ENCODE measurements at regions not wholly inside any gene's neighbourhood (a gene's known extent, or its start where the extent isn't known, plus 50 kb on each side); places are given as distances from the start of the nearest gene placed in this dataset.

GRCh38 chr11:95338430-95338991 lies 107.5 kb upstream of the SESN3 start:
- Mint-ChIP-seq H3K4me3 (no peak overlapping the region), H3K9me3 (ENCODE audit: insufficient read depth) (no peaks in the 10 kb centered on the region), H3K27me3 (no peaks in the 10 kb centered on the region), H3K4me1 (peaks cover 5% of the 10 kb centered on the region), H3K27ac (no peak overlapping the region)
- CTCF ChIA-PET: interaction anchor here (1.0 to 3.3 kb wide), 2 partner anchors 42 to 366 kb away, joined by 8 to 14 read pairs; no protein-coding TSS in a partner anchor
- H3K4me3 ChIP-seq (ENCODE audit: control extremely low read depth in 1 of 5, extremely low read depth in 1 of 5, insufficient read depth in 1 of 5, low read depth in 2 of 5, low read length in 4 of 5): no peak overlapping the region
- H3K79me2 ChIP-seq (ENCODE audit: control insufficient read depth, insufficient read depth, low read length): no peaks in the 10 kb centered on the region
- H3K27ac ChIP-seq (ENCODE audit: low read length in 2 of 2): peak overlapping the region in 1 of 2 donors; percentile 83
- intact Hi-C loops (cut with micrococcal nuclease): loop anchor here (5.0 kb wide), 2 partner anchors 186 to 369 kb away; no protein-coding TSS in a partner anchor
- H3K4me2 ChIP-seq (replicated peaks; ENCODE audit: low read depth, low read length, poor library complexity, severe bottlenecking): no peak overlapping the region
- no peak for ATAC-seq (ENCODE audit: low read depth)
- DNase-seq: no peak
- no peaks in the 10 kb centered on the region for H4K20me1 ChIP-seq (ENCODE audit: control insufficient read depth, insufficient read depth, low read length, poor library complexity, severe bottlenecking)
- H3K9me3 ChIP-seq (ENCODE audit: control extremely low read depth in 1 of 3, control insufficient read depth in 2 of 3, insufficient read depth in 1 of 3, low read length in 2 of 3): no peaks in the 10 kb centered on the region
- H3K4me1 ChIP-seq (ENCODE audit: control insufficient read depth in 2 of 2, insufficient read depth in 2 of 2, low read length in 2 of 2): peaks cover 21 to 32% of the 10 kb centered on the region in 2 donors
- H3K36me3 ChIP-seq (replicated peaks in 1 of 2; ENCODE audit: control extremely low read depth in 1 of 2, control insufficient read depth in 1 of 2, extremely low read depth in 1 of 2, insufficient read depth in 2 of 2, low read length in 1 of 2): no peaks in the 10 kb centered on the region
- POLR2A ChIA-PET: interaction anchor here (0.6 kb wide), 1 partner anchor 107 kb away, joined by 3 read pairs; the partner anchor contains the start of gene SESN3
- TF ChIP-seq CTCF (IDR thresholded peaks at IDR 0.05) (no peak), EZH2 (IDR thresholded peaks at IDR 0.05; ENCODE audit: borderline replicate concordance, insufficient read depth, low read depth, low read length, poor library complexity, severe bottlenecking) (no peak)
- 100% methylated on average over 2 of the region's 4 CpGs for WGBS (ENCODE audit: insufficient coverage)
- H3K9ac ChIP-seq (ENCODE audit: low read length): no peak overlapping the region
- H3K27me3 ChIP-seq (replicated peaks in 1 of 4; ENCODE audit: control extremely low read depth in 1 of 4, control insufficient read depth in 3 of 4, insufficient read depth in 4 of 4, low read length in 3 of 4): no peaks in the 10 kb centered on the region
- peak overlapping the region; percentile 75 for H2AFZ ChIP-seq (ENCODE audit: insufficient read depth, low read depth, low read length, poor library complexity, severe bottlenecking)

GRCh38 chr11:95337972-95338429 lies 107.0 kb upstream of the SESN3 start:
- ChIA-PET CTCF (interaction anchor here (0.7 to 3.3 kb wide), 7 partner anchors 10 to 367 kb away, joined by 3 to 14 read pairs (median 7); partner anchors contain the start of gene SESN3), POLR2A (interaction anchor here (0.6 kb wide), 4 partner anchors 31 to 58 kb away, joined by 3 to 4 read pairs (median 3); no protein-coding TSS in a partner anchor)
- intact Hi-C loops (cut with micrococcal nuclease): loop anchor here (2.0 to 5.0 kb wide), 5 partner anchors 41 to 369 kb away; partner anchors contain the start of gene SESN3
- TF ChIP-seq CTCF (IDR thresholded peaks at IDR 0.05) (no peak), EZH2 (IDR thresholded peaks at IDR 0.05; ENCODE audit: borderline replicate concordance, insufficient read depth, low read depth, low read length, poor library complexity, severe bottlenecking) (no peak)
- Histone ChIP-seq H3K27ac (ENCODE audit: low read length in 2 of 2) (peak overlapping the region; percentile 67 to 83), H3K36me3 (replicated peaks in 1 of 2; ENCODE audit: control extremely low read depth in 1 of 2, control insufficient read depth in 1 of 2, extremely low read depth in 1 of 2, insufficient read depth in 2 of 2, low read length in 1 of 2) (no peaks in the 10 kb centered on the region), H2AFZ (ENCODE audit: insufficient read depth, low read depth, low read length, poor library complexity, severe bottlenecking) (peak overlapping the region; percentile 75), H3K27me3 (replicated peaks in 1 of 4; ENCODE audit: control extremely low read depth in 1 of 4, control insufficient read depth in 3 of 4, insufficient read depth in 4 of 4, low read length in 3 of 4) (no peaks in the 10 kb centered on the region), H3K4me2 (replicated peaks; ENCODE audit: low read depth, low read length, poor library complexity, severe bottlenecking) (peak overlapping the region; percentile 75), H3K4me3 (ENCODE audit: control extremely low read depth in 1 of 5, extremely low read depth in 1 of 5, insufficient read depth in 1 of 5, low read depth in 2 of 5, low read length in 4 of 5) (no peak overlapping the region), H3K9ac (ENCODE audit: low read length) (peak overlapping the region; percentile 52), H3K4me1 (ENCODE audit: control insufficient read depth in 2 of 2, insufficient read depth in 2 of 2, low read length in 2 of 2) (peaks cover 21 to 32% of the 10 kb centered on the region in 2 donors), H3K9me3 (ENCODE audit: control extremely low read depth in 1 of 3, control insufficient read depth in 2 of 3, insufficient read depth in 1 of 3, low read length in 2 of 3) (no peaks in the 10 kb centered on the region), H3K79me2 (ENCODE audit: control insufficient read depth, insufficient read depth, low read length) (no peaks in the 10 kb centered on the region), H4K20me1 (ENCODE audit: control insufficient read depth, insufficient read depth, low read length, poor library complexity, severe bottlenecking) (no peaks in the 10 kb centered on the region)
- no peaks in the 10 kb centered on the region for H3K27me3 Mint-ChIP-seq
- no CpG with 5 or more reads among the region's 2 CpGs for WGBS (ENCODE audit: insufficient coverage)
- DNase-seq (no peak), ATAC-seq (ENCODE audit: low read depth) (no peak)
- no peak overlapping the region for H3K27ac Mint-ChIP-seq
- H3K9me3 Mint-ChIP-seq (ENCODE audit: insufficient read depth): no peaks in the 10 kb centered on the region
- H3K4me3 Mint-ChIP-seq: no peak overlapping the region
- peaks cover 5% of the 10 kb centered on the region for H3K4me1 Mint-ChIP-seq

Data from B cell (primary cell).